ENCODE measurements at regions not wholly inside any gene's neighbourhood (a gene's known extent, or its start where the extent isn't known, plus 50 kb on each side); places are given as distances from the start of the nearest gene placed in this dataset.

GRCh38 chr6:43838276-43839036, 68.4 kb downstream of the VEGFA start:
- no peaks in the 10 kb centered on the region for H3K4me1 ChIP-seq (replicated peaks)
- TF ChIP-seq CTCF (IDR thresholded peaks at IDR 0.05) (peak in 2 of 4 experiments; percentile 11 to 32), POLR2A (IDR thresholded peaks at IDR 0.05) (no peak)
- H3K27me3 ChIP-seq (replicated peaks; ENCODE audit: insufficient read depth) = no peaks in the 10 kb centered on the region
- H3K9me3 ChIP-seq = no peaks in the 10 kb centered on the region
- no peak overlapping the region for H3K4me3 ChIP-seq
- H3K27ac ChIP-seq = no peak overlapping the region
- intact Hi-C loops (cut with DNase I) = no loop called here
- WGBS = 75% methylated on average over 9 of the region's 9 CpGs
- H3K36me3 ChIP-seq = no peaks in the 10 kb centered on the region
- DNase-seq (ENCODE audit: low spot score) = no peak

GRCh38 chr6:43837507-43837906, 67.5 kb downstream of the VEGFA start:
- 19% methylated on average over 2 of the region's 2 CpGs for WGBS
- Histone ChIP-seq H3K27me3 (replicated peaks; ENCODE audit: insufficient read depth) (no peaks in the 10 kb centered on the region), H3K9me3 (no peaks in the 10 kb centered on the region), H3K36me3 (no peaks in the 10 kb centered on the region), H3K27ac (no peak overlapping the region), H3K4me3 (no peak overlapping the region), H3K4me1 (replicated peaks) (no peaks in the 10 kb centered on the region)
- DNase-seq (ENCODE audit: low spot score) = no peak
- TF ChIP-seq POLR2A (IDR thresholded peaks at IDR 0.05) = no peak
- TF ChIP-seq CTCF (IDR thresholded peaks at IDR 0.05) = no peak
- intact Hi-C loops (cut with DNase I) = no loop called here

- Histone ChIP-seq H3K27ac (no peak overlapping the region), H3K4me1 (replicated peaks) (no peaks in the 10 kb centered on the region), H3K4me3 (no peak overlapping the region), H3K36me3 (no peaks in the 10 kb centered on the region), H3K9me3 (no peaks in the 10 kb centered on the region), H3K27me3 (replicated peaks; ENCODE audit: insufficient read depth) (no peaks in the 10 kb centered on the region)
- intact Hi-C loops (cut with DNase I) = no loop called here
- 90% methylated on average over 7 of the region's 7 CpGs for WGBS
- no peak for TF ChIP-seq POLR2A (IDR thresholded peaks at IDR 0.05)
- TF ChIP-seq CTCF (IDR thresholded peaks at IDR 0.05) = no peak
- TF ChIP-seq POLR2AphosphoS5 (IDR thresholded peaks at IDR 0.05) = no peak
- no peak for DNase-seq (ENCODE audit: low spot score)
Measured at GRCh38 chr6:43836507-43837240, 66.7 kb downstream of the VEGFA start.

Small RNA genes in the stretch of these regions (small RNA-seq; reads per million reads assigned to genes)
- gene AL157371.1 = 0 reads per million in 2 donors

Data from prostate gland (tissue), 2 donors.